Dendritic cell treated with granulocyte-macrophage colony-stimulating factor and Interleukin-4, amounts not matched to agents 40 ng/mL and 50 ng/mL, for 4 days (primary cell): ENCODE measurements at regions not wholly inside any gene's neighbourhood (a gene's known extent, or its start where the extent isn't known, plus 50 kb on each side); places are given as distances from the start of the nearest gene placed in this dataset.

Experiments used
- H3K27ac Mint-ChIP-seq: one replicate; pipeline ENCODE4 v1.8.0; 2022; ENCODE audit warnings: mild to moderate bottlenecking, mixed read lengths
- H3K27me3 Mint-ChIP-seq: one replicate; pipeline ENCODE4 v1.8.0; 2022; ENCODE audit warnings: mild to moderate bottlenecking, mixed read lengths
- H3K36me3 Mint-ChIP-seq: one replicate; pipeline ENCODE4 v1.8.0; 2022; ENCODE audit warnings: low read depth, mixed read lengths
- H3K4me1 Mint-ChIP-seq: one replicate; pipeline ENCODE4 v1.8.0; 2022; ENCODE audit warnings: low read depth, mixed read lengths
- H3K4me3 Mint-ChIP-seq: one replicate; pipeline ENCODE4 v1.8.0; 2022; ENCODE audit warnings: mild to moderate bottlenecking, moderate library complexity, mixed read lengths
- H3K9me3 Mint-ChIP-seq: one replicate; pipeline ENCODE4 v1.8.0; 2022; ENCODE audit warnings: mixed read lengths
- intact Hi-C: fragments of 100-400 bp; cut with micrococcal nuclease; formaldehyde crosslinking; loops from one replicate; pipeline ENCODE4 v1.15.0; 2022

DNA sequence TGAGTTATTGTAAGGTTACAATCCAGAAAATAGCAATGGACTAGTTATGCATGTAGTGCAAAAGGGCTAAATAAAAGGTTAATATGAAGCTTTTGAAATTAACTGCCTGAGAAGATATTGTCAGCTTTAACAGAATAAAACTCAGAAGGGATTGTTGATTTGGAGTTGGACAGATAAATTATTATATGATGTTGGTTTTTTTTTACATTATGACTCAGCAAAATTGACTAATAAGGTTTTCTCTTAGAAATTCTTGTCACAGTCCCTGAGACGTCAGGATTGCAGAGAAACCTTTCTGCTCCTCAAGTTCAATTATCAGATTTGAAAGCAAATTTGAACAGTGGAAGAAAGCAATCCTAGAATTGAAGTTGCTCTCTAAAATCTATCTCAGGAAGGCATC lies 946.9 kb downstream of the CBLN2 start:
- Mint-ChIP-seq H3K9me3 (no peaks in the 10 kb centered on the region), H3K27ac (no peak overlapping the region), H3K27me3 (no peaks in the 10 kb centered on the region), H3K4me3 (no peak overlapping the region), H3K4me1 (no peaks in the 10 kb centered on the region), H3K36me3 (no peaks in the 10 kb centered on the region)
- intact Hi-C loops = no loop called here

DNA sequence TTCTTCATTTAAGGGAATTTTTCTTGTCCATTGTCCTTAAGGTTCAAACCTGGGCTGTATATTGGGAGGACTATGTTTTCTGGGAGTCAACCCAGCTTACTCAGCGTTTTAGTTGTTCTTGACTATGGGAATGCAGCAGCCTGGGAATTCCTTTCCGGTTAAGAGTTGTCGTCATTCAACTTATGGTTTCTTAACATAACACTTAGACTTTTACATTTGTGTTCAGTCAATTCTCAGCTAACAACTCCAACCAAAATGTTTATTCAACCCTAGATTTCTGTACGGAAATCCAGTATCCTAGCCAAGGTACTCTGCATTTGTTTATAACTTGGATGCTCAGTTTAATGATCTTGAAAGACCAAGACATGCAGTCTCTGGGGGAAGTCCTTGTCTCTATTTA lies 960.9 kb downstream of the CBLN2 start:
- H3K9me3 Mint-ChIP-seq = peaks cover 15% of the 10 kb centered on the region
- intact Hi-C loops = no loop called here
- no peak overlapping the region for H3K27ac Mint-ChIP-seq
- no peaks in the 10 kb centered on the region for H3K4me1 Mint-ChIP-seq
- no peaks in the 10 kb centered on the region for H3K27me3 Mint-ChIP-seq
- no peak overlapping the region for H3K4me3 Mint-ChIP-seq
- H3K36me3 Mint-ChIP-seq = no peaks in the 10 kb centered on the region

DNA sequence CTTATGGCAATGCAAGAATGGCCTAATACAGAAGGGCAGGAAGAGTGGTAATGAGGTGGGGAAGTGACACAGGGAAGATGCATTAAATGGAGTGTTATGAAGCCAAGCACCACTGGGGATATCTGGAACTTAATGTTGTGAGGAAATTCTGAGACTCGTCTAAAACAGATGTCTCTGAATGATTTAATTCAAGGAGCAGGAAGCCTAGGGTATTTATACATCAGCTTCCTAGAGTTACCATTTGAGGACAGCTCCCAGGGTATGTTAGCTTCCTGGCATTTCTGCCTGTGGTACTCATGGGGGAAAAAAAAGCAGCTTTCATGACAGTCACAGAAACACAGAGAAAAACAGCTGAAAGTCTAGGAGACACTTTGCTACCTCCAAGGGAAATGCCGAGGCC lies 989.5 kb downstream of the CBLN2 start:
- Mint-ChIP-seq H3K4me3 (no peak overlapping the region), H3K4me1 (no peaks in the 10 kb centered on the region), H3K27ac (no peak overlapping the region), H3K27me3 (no peaks in the 10 kb centered on the region), H3K9me3 (peaks cover 41% of the 10 kb centered on the region), H3K36me3 (no peaks in the 10 kb centered on the region)
- intact Hi-C loops = no loop called here

DNA sequence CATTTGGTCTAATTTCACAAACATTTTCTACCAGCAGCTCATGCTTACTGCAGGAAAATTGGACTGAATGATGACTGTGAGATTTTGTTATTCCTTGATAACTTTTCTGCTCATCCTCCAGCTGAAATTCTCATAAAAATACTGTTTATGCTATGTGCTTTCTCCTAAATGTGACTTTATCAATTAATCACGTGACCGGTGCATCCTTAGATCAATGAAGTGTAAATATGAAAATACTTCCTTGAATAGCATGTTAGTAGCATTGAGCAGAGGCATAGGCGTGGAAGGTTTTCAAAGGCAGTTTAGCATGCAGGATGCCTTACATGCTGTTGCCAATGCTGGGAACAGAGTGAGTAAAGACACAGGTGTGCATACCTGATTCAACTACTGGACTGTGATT lies 1002.5 kb downstream of the CBLN2 start:
- H3K4me3 Mint-ChIP-seq = no peak overlapping the region
- H3K4me1 Mint-ChIP-seq = no peaks in the 10 kb centered on the region
- H3K36me3 Mint-ChIP-seq = no peaks in the 10 kb centered on the region
- H3K9me3 Mint-ChIP-seq = peaks cover 27% of the 10 kb centered on the region
- intact Hi-C loops = no loop called here
- no peak overlapping the region for H3K27ac Mint-ChIP-seq
- no peaks in the 10 kb centered on the region for H3K27me3 Mint-ChIP-seq

DNA sequence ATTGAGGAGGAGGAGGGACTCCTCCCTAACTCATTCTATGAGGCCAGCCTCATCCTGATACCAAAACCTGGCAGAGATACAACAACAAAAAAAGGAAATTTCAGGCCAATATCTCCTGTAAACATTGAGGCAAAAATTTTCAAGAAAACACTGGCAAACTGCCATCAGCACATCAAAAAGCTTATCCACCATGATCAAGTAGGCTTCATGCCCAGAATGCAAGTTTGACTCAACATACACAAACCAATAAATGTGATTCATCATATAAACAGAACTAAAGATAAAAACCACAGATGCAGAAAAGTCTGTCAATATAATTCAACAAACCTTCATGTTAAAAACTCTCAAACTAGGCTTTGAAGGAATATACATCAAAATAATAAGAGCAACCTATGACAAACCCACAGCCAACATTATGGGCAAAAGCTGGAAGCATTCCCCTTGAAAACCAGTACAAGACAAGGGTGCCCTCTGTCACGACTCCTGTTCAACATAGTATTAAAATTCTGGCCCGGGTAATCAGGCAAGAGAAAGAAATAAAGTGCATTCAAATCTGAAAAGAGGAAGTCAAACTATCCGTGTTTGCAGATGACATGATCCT lies 1014.3 kb downstream of the CBLN2 start:
- Mint-ChIP-seq H3K9me3 (peaks cover 16% of the 10 kb centered on the region), H3K36me3 (no peaks in the 10 kb centered on the region), H3K4me1 (no peaks in the 10 kb centered on the region), H3K4me3 (no peak overlapping the region), H3K27ac (no peak overlapping the region), H3K27me3 (no peaks in the 10 kb centered on the region)
- intact Hi-C loops = no loop called here

DNA sequence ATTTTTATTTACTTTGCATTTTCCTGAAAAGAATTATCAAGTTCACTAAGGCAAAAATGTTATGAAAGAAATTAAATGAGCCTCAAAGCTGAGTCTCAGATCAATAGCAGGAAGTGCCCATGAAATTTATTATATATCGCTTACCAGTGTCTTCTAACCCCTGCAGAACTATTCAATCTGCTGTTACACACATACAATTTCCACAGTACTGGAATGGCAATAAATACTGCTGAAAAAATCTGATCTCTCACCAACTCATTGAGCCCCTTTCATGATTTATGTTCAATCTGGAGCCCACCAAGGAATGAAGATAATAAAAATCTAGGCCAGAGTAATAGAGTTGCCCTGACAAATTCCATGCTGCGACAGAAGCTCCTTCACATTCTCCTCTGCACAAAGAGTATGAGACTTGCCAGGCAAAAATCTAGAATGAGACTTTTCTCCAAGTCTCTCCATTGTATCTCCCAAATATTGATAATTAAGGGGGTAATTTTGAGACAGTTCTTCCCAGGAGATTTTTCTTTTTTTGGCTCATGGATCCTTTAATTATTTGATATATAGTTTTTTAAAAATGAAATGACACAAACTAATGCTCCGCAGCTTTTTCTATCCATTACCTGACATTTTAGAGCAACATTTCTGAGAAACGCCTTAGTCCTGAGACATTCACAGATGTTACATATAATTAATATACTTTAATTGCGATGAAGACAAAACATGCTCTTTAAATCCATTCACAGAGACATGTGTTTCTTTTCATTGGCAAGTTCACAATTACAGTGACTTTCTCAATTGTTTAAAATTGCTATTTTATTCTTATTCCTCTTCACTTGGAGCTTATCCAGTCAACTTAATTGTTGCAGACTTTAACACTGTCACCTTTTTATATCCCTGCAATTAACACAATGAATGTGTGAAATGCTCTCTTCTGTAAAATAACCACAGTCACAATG lies 1020.4 kb downstream of the CBLN2 start:
- Mint-ChIP-seq H3K9me3 (peaks cover under 1% of the 10 kb centered on the region), H3K4me3 (no peak overlapping the region), H3K27me3 (no peaks in the 10 kb centered on the region), H3K27ac (no peak overlapping the region), H3K36me3 (no peaks in the 10 kb centered on the region), H3K4me1 (no peaks in the 10 kb centered on the region)
- intact Hi-C loops = no loop called here

DNA sequence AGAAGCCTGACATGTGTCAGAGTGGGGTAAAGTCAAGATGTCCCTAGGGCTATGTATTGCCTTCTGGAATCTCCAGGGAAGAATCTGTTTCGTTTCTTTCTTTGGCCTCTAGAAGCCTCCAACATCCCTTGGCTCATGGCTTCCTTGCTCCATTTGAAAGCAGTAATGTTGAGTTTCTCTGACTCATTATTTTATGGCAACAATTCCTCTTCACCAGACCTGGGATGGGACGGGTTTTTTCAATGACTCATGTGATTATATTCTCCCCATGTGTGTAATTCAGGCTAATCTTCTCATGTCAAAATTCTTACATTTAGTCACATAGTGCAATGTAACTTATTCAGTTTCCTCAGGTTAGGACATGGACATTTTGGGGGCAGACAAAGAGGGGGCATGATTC lies 1038.6 kb downstream of the CBLN2 start:
- H3K4me1 Mint-ChIP-seq = no peaks in the 10 kb centered on the region
- H3K36me3 Mint-ChIP-seq = no peaks in the 10 kb centered on the region
- H3K27me3 Mint-ChIP-seq = no peaks in the 10 kb centered on the region
- H3K4me3 Mint-ChIP-seq = no peak overlapping the region
- no peak overlapping the region for H3K27ac Mint-ChIP-seq
- intact Hi-C loops = no loop called here
- peaks cover 24% of the 10 kb centered on the region for H3K9me3 Mint-ChIP-seq

DNA sequence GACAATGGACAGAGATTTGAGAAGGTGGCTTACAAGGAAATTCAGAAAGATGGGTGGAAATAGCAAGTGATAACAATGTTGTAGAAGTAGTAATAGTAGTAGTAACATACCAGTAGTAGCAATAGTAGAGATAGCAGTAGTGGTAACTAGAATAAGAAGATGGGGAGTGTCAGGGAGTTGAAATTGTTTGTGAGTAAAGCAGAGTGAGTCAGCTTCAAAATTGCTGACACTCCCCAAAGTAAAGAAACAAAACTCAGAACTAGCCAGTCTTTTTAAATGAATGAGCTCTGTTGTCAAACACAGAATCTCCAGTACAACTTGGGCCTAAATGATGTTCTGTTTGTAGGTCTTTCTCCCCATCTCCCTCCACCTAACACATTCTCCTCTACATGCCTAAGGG lies 1040.9 kb downstream of the CBLN2 start:
- H3K27me3 Mint-ChIP-seq = no peaks in the 10 kb centered on the region
- H3K9me3 Mint-ChIP-seq = peaks cover 32% of the 10 kb centered on the region
- intact Hi-C loops = no loop called here
- no peak overlapping the region for H3K27ac Mint-ChIP-seq
- H3K4me1 Mint-ChIP-seq = no peaks in the 10 kb centered on the region
- H3K36me3 Mint-ChIP-seq = no peaks in the 10 kb centered on the region
- no peak overlapping the region for H3K4me3 Mint-ChIP-seq

DNA sequence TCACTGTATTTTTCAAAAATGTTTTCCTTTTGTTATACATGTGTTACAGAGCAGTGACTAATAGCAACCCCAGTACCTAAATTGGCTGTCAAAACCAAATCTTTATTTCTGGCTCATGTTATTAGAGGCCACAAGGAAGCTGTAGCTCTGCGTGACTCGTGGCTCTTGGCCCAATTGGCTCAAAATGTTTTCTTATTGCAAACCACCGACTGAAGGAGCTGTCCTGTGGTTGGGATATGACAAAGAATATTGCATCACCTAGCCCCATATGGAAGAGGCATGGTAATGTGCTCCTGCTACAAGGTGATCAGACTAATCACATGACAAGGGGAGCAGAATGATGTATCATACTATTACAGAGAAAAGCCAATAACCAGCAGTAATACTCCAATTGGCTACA lies 1058.5 kb downstream of the CBLN2 start:
- no peaks in the 10 kb centered on the region for H3K27me3 Mint-ChIP-seq
- no peaks in the 10 kb centered on the region for H3K4me1 Mint-ChIP-seq
- H3K36me3 Mint-ChIP-seq = no peaks in the 10 kb centered on the region
- intact Hi-C loops = no loop called here
- H3K4me3 Mint-ChIP-seq = no peak overlapping the region
- peaks cover 11% of the 10 kb centered on the region for H3K9me3 Mint-ChIP-seq
- H3K27ac Mint-ChIP-seq = no peak overlapping the region

DNA sequence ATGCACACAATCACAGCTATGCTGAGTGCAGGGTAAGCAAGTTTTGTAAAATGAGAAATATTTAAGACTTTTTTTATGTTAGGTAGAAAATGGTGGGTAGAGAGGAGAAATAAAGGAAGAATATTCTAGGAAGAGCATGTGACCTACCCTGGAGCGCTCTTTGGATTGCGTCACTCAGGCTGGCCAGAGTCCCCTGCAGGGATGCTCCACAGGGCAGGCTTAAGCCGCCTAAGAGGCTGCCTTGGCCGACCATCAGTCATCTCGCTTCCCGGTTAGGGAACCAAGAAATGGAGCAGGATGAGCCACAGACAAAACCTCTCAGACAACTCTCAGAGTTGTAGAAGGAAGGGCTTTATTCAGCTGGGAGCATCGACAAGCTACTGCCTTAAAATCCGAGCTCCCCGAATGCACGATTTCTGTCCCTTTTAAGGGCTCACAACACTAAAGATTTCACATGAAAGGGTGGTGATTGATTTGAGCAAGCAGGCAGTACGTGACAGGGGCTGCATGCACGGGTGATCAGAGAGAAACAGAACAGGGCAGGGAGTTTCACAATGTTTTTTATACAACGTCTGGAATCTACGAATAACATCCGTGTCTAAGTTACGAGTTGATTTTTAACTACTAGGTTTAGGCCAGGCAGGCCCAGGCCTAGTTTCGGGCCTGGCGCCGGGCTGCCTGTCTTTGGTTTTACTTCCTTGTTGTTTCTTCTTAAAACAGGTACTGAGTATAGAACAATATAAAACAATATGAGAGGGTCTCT lies 1072.0 kb downstream of the CBLN2 start:
- H3K27me3 Mint-ChIP-seq = no peaks in the 10 kb centered on the region
- peaks cover 19% of the 10 kb centered on the region for H3K9me3 Mint-ChIP-seq
- intact Hi-C loops = no loop called here
- no peak overlapping the region for H3K27ac Mint-ChIP-seq
- no peaks in the 10 kb centered on the region for H3K36me3 Mint-ChIP-seq
- no peaks in the 10 kb centered on the region for H3K4me1 Mint-ChIP-seq
- no peak overlapping the region for H3K4me3 Mint-ChIP-seq

DNA sequence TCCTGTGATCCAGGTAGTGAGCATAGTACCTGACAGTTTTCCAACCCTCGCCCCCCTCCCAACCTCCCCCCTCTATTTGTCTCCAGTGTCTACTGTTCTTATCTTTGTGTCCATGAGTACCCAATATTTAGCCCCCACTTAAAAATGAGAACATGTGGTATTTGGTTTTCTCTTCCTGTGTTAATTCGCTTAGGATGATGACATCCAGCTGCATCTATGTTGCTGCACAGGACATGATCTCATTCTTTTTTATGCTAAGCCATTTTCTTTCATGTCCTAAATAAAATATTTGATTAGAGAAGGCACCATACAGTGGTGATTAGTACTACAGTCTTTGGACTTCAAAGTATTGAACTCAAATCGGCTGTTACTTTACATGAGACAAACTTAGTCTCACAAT lies 1087.9 kb downstream of the CBLN2 start:
- Mint-ChIP-seq H3K27me3 (no peaks in the 10 kb centered on the region), H3K4me1 (no peaks in the 10 kb centered on the region), H3K27ac (no peak overlapping the region), H3K36me3 (no peaks in the 10 kb centered on the region), H3K9me3 (peaks cover 9% of the 10 kb centered on the region), H3K4me3 (no peak overlapping the region)
- intact Hi-C loops = no loop called here

DNA sequence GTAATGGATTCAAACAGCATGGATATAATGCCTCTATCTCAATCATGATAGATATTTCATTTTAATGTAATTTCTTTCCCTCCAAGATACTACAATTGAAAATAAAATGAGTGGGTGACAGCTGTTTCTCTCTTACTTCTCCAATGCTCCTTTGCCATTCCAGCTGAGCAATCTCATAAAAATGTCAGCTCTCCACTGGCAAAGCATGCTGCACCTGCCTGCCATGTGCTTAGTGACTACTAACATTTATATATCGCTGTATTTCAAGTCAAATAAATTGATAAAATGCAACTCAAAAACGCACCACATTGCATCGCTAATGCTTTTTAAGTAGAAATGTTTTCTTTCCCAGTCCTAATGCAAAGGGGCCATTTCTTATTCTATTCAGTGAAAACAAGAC lies 1093.9 kb downstream of the CBLN2 start:
- Mint-ChIP-seq H3K9me3 (peaks cover 5% of the 10 kb centered on the region), H3K4me3 (no peak overlapping the region), H3K4me1 (no peaks in the 10 kb centered on the region), H3K36me3 (no peaks in the 10 kb centered on the region), H3K27ac (no peak overlapping the region), H3K27me3 (no peaks in the 10 kb centered on the region)
- intact Hi-C loops = no loop called here

DNA sequence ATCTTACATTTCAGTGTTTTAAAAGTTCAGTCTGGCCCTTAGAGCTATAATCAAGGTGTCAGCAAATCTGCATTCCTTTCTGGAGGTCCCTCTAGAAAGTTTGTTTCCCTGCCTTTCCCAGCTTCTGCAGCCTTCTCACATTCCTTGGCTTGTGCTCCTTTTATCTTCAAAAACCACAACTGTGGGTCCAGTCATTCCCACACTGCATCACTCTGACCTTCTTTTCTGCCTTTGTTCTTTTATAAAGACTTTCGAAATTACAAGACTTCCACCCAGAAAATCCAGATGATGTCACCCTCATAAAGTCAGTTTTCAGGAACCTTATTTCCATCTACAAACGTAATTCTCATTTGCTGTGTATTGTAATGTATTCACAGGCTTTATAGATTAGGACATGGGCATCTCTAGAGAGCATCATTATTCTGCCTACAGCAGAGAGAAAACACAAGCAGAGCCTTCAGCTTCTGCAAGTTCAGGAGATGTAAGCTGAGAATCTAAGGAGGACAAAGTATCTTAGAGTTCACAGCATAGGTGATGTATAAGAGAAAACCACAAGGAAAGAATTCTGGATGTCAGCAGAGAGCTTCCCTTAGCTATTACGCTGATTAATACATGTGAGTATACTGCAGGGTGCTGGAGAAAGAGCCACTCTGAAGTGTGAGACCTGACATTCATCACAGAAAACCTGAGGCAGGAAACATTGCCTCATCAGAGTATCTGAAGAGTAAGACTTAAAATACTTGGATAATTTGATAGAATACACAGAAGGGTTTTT lies 1100.2 kb downstream of the CBLN2 start:
- H3K4me3 Mint-ChIP-seq = no peak overlapping the region
- H3K27ac Mint-ChIP-seq = no peak overlapping the region
- H3K9me3 Mint-ChIP-seq = peaks cover 21% of the 10 kb centered on the region
- H3K36me3 Mint-ChIP-seq = no peaks in the 10 kb centered on the region
- H3K4me1 Mint-ChIP-seq = no peaks in the 10 kb centered on the region
- no peaks in the 10 kb centered on the region for H3K27me3 Mint-ChIP-seq
- intact Hi-C loops = no loop called here

DNA sequence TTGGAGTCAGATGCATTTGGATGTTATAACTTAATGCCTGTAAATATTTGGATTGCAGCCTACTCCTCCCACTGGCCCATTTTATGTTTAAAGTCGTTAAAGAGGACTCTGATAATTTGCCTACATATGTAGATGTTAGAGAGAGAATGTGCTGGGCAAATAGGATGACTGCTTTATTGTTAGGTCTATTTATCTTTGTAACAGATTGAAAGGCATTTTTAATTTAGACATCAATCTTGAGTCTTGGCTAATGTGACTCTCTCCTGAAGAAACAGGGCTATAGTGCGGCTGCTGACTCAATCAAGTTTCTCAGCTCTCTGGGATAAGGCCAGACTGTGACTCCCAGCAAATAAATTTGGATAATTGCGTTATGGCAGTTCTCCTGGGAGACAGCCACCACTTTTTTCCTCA lies 1101.4 kb downstream of the CBLN2 start:
- H3K4me3 Mint-ChIP-seq = no peak overlapping the region
- H3K36me3 Mint-ChIP-seq = no peaks in the 10 kb centered on the region
- no peak overlapping the region for H3K27ac Mint-ChIP-seq
- H3K9me3 Mint-ChIP-seq = peaks cover 21% of the 10 kb centered on the region
- intact Hi-C loops = no loop called here
- no peaks in the 10 kb centered on the region for H3K4me1 Mint-ChIP-seq
- H3K27me3 Mint-ChIP-seq = no peaks in the 10 kb centered on the region
